Transverse colon (tissue), 4 donors: ENCODE measurements at regions not wholly inside any gene's neighbourhood (a gene's known extent, or its start where the extent isn't known, plus 50 kb on each side); places are given as distances from the start of the nearest gene placed in this dataset.

Source experiments
- EP300 ChIP-seq: sonication (generic); formaldehyde crosslinking; IDR thresholded peaks from one replicate; pipeline ENCODE4 v1.6.1; 2017; ENCODE audit warnings: antibody characterized with exemption, low read depth
- POLR2A ChIP-seq: fragments of 450-650 bp; IDR thresholded peaks from one replicate; pipeline ENCODE4 v1.6.1; 2016; ENCODE audit warnings: antibody characterized with exemption, mild to moderate bottlenecking, moderate library complexity
- POLR2AphosphoS5 ChIP-seq, 3 donors: sonication (generic); formaldehyde crosslinking; IDR thresholded peaks; one replicate each; pipeline ENCODE4 v1.6.1; 2016; ENCODE audit warnings: antibody characterized with exemption in 3 of 3
- TF ChIP-seq, protein P1 (sequence below), 5 experiments: fragments of 200-600 bp in 3 of 5; fragments of 450-650 bp in 2 of 5; sonication (generic) in 3 of 5; IDR thresholded peaks; 1 replicate in 2 of 5; 2 replicates in 3 of 5; pipeline ENCODE4 v1.5.1; 2016 to 2017; ENCODE audit warnings: antibody characterized with exemption in 5 of 5, inconsistent platforms in 3 of 5, mild to moderate bottlenecking in 2 of 5, moderate library complexity in 1 of 5

DNA sequence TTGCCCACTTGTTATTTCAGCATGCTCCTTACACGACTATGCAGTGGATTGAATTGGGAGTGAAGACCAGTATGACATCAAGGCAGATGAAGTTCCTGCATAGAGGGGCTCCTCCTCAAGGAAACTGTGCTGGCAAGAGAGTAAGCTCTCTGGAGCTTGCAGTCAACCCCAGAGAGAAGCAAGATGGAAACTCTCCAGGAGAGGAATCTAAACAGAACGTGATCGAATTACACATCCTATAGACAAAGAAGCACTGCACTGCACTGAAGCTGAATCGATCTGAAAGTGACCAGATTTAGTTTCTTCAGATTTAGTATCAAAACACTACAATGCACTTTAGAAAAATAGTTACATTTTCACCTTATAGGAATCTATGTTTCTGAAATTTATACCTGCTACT lies 947.7 kb upstream of the TENM4 start:
- TF ChIP-seq, protein P1, sequence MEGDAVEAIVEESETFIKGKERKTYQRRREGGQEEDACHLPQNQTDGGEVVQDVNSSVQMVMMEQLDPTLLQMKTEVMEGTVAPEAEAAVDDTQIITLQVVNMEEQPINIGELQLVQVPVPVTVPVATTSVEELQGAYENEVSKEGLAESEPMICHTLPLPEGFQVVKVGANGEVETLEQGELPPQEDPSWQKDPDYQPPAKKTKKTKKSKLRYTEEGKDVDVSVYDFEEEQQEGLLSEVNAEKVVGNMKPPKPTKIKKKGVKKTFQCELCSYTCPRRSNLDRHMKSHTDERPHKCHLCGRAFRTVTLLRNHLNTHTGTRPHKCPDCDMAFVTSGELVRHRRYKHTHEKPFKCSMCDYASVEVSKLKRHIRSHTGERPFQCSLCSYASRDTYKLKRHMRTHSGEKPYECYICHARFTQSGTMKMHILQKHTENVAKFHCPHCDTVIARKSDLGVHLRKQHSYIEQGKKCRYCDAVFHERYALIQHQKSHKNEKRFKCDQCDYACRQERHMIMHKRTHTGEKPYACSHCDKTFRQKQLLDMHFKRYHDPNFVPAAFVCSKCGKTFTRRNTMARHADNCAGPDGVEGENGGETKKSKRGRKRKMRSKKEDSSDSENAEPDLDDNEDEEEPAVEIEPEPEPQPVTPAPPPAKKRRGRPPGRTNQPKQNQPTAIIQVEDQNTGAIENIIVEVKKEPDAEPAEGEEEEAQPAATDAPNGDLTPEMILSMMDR (IDR thresholded peaks at IDR 0.05): no peak
- TF ChIP-seq POLR2A: no peak
- no peak for TF ChIP-seq POLR2AphosphoS5 (IDR thresholded peaks at IDR 0.05)
- no peak for TF ChIP-seq EP300
